Stimulated activated CD4-positive, alpha-beta T cell treated with anti-CD3 and anti-CD28 coated beads, Interleukin-12 subunit alpha, Interleukin-12 subunit beta, amount 100 ng/mL, for 24 hours (primary cell): ENCODE measurements at regions not wholly inside any gene's neighbourhood (a gene's known extent, or its start where the extent isn't known, plus 50 kb on each side); places are given as distances from the start of the nearest gene placed in this dataset.
"Not testable (repeated sequence)": the region's sequence is repeated elsewhere in the genome, so short reads cannot be mapped to it uniquely, and the experiment has no call there.

Source experiments
- DNase-seq, 2 experiments: peaks; one replicate each; pipeline ENCODE4 v3.0.0-alpha.2; 2020; ENCODE audit warnings: low read depth in 2 of 2

GRCh38 chr12:75705749-75706711 is 194.6 kb upstream of the KRR1 start:
- no peak for DNase-seq

GRCh38 chr12:75704664-75705063 is 193.3 kb upstream of the KRR1 start:
- DNase-seq, result no peak

- DNase-seq, result no peak
These were observed 192.8 kb upstream of the KRR1 start for GRCh38 chr12:75704208-75704607.

- DNase-seq, result no peak
These were observed 191.7 kb upstream of the KRR1 start for GRCh38 chr12:75703131-75703530.

- DNase-seq, result no peak
These were observed 191.2 kb upstream of the KRR1 start for GRCh38 chr12:75702477-75703093.

GRCh38 chr12:75701859-75702258 is 190.4 kb upstream of the KRR1 start:
- DNase-seq, result no peak

- no peak for DNase-seq
These were observed 188.5 kb upstream of the KRR1 start for GRCh38 chr12:75699728-75700496.

- no peak for DNase-seq
These were observed 187.8 kb upstream of the KRR1 start for GRCh38 chr12:75699251-75699650.

GRCh38 chr12:75698052-75698451 is 186.6 kb upstream of the KRR1 start:
- DNase-seq, result no peak

- no peak for DNase-seq
These were observed 184.5 kb upstream of the KRR1 start for GRCh38 chr12:75695926-75696325.

GRCh38 chr12:75694534-75695268 is 183.3 kb upstream of the KRR1 start:
- DNase-seq, result no peak

- DNase-seq, result no peak
These were observed 181.5 kb upstream of the KRR1 start for GRCh38 chr12:75692876-75693275.

GRCh38 chr12:75690296-75690955 is 179.0 kb upstream of the KRR1 start:
- DNase-seq, result no peak

GRCh38 chr12:75686233-75686632 is 174.8 kb upstream of the KRR1 start:
- DNase-seq, result not testable (repeated sequence)

GRCh38 chr12:75685617-75686225 is 174.3 kb upstream of the KRR1 start:
- no peak for DNase-seq

GRCh38 chr12:75684678-75685616 is 173.5 kb upstream of the KRR1 start:
- DNase-seq, result no peak

GRCh38 chr12:75683995-75684586 is 172.7 kb upstream of the KRR1 start:
- DNase-seq, result not testable (repeated sequence)

GRCh38 chr12:75683220-75683619 is 171.8 kb upstream of the KRR1 start:
- no peak for DNase-seq

- no peak for DNase-seq
These were observed 166.1 kb upstream of the KRR1 start for GRCh38 chr12:75677522-75677921.
